T-helper 2 cell treated with Interferon-gamma antibody and Interleukin-4, amounts not matched to agents 5 μg/mL and 100 μg/mL, for 36 hours (primary cell): ENCODE measurements at regions not wholly inside any gene's neighbourhood (a gene's known extent, or its start where the extent isn't known, plus 50 kb on each side); places are given as distances from the start of the nearest gene placed in this dataset.

Source experiments
- DNase-seq: peaks from one replicate; pipeline ENCODE4 v3.0.0; 2021; ENCODE audit warnings: low spot score
- H3K27ac Mint-ChIP-seq: one replicate; pipeline ENCODE4 v1.8.0; 2021; ENCODE audit warnings: mild to moderate bottlenecking, mixed read lengths
- H3K27me3 Mint-ChIP-seq: one replicate; pipeline ENCODE4 v1.8.0; 2021; ENCODE audit warnings: low read depth, mixed read lengths
- H3K36me3 Mint-ChIP-seq: one replicate; pipeline ENCODE4 v1.8.0; 2021; ENCODE audit warnings: low read depth, mixed read lengths
- H3K4me1 Mint-ChIP-seq: one replicate; pipeline ENCODE4 v1.8.0; 2021; ENCODE audit warnings: low read depth, mixed read lengths
- H3K4me3 Mint-ChIP-seq: one replicate; pipeline ENCODE4 v1.8.0; 2022; ENCODE audit warnings: mild to moderate bottlenecking, moderate library complexity, mixed read lengths
- H3K9me3 Mint-ChIP-seq: one replicate; pipeline ENCODE4 v1.8.0; 2021; ENCODE audit warnings: mixed read lengths

DNA sequence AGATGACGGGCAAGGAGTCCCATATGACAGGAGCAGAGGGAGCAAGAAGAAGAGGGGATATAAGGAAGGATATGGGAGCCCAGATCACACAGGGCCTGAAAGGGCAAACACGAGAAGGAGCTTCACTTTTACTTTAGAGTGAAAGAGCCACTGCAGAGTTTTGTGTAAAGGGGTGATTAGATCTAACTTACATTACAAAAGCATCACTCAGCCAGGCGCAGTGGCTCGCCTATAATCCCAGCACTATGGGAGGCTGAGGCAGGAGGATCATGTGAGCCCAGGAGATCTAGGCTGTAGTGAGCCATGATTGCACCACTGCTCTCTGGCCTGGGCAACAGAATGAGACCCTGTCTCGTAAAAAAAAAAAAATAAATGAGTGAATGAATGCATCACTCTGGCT, 91.1 kb downstream of the MPP7 start:
- H3K27me3 Mint-ChIP-seq: peaks cover 7% of the 10 kb centered on the region
- no peak overlapping the region for H3K4me3 Mint-ChIP-seq
- H3K36me3 Mint-ChIP-seq: no peaks in the 10 kb centered on the region
- no peaks in the 10 kb centered on the region for H3K4me1 Mint-ChIP-seq
- no peaks in the 10 kb centered on the region for H3K9me3 Mint-ChIP-seq
- no peak for DNase-seq
- H3K27ac Mint-ChIP-seq: no peak overlapping the region

DNA sequence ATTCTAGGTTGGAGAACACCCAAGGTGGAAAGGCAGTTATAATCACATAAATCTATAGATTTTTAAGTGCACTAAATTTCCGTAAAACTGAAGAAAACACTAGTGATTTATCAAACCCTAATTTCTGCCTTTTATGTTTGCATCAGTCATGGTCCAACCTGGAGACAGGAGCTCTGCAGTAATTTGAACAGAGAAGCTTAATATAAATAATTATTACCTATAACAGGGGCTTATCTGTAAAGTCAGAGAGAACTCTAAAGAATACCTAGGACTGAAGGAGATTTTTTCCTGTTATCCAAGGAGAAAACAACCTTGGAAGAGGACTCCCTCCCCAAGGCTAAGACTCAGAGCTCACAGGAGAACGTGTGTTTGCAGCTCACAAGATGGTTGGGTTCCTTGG, 95.1 kb downstream of the MPP7 start:
- no peak overlapping the region for H3K27ac Mint-ChIP-seq
- no peaks in the 10 kb centered on the region for H3K27me3 Mint-ChIP-seq
- no peaks in the 10 kb centered on the region for H3K36me3 Mint-ChIP-seq
- no peaks in the 10 kb centered on the region for H3K4me1 Mint-ChIP-seq
- H3K9me3 Mint-ChIP-seq: no peaks in the 10 kb centered on the region
- DNase-seq: no peak
- no peak overlapping the region for H3K4me3 Mint-ChIP-seq

DNA sequence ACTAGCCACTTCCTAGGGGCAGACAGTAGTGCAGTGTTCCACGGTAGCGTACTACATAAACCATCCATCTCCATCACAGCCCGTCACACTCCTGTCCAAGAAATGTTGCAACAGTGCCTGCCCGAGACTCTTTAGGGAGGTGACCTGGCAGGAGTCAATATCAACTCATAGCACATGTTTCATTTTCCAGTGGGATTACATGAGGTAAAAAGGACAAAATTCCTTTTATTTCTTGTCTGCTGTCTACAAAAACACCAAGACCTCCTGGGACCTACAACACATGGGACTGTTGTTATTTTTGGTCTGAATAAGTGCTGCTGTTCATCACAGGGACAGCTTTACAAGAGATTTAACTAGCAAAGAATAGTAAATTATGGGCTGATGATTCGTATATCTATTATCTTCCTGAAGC, 99.9 kb downstream of the MPP7 start:
- no peaks in the 10 kb centered on the region for H3K9me3 Mint-ChIP-seq
- no peak overlapping the region for H3K27ac Mint-ChIP-seq
- no peak for DNase-seq
- no peaks in the 10 kb centered on the region for H3K4me1 Mint-ChIP-seq
- H3K4me3 Mint-ChIP-seq: no peak overlapping the region
- H3K27me3 Mint-ChIP-seq: no peaks in the 10 kb centered on the region
- no peaks in the 10 kb centered on the region for H3K36me3 Mint-ChIP-seq

DNA sequence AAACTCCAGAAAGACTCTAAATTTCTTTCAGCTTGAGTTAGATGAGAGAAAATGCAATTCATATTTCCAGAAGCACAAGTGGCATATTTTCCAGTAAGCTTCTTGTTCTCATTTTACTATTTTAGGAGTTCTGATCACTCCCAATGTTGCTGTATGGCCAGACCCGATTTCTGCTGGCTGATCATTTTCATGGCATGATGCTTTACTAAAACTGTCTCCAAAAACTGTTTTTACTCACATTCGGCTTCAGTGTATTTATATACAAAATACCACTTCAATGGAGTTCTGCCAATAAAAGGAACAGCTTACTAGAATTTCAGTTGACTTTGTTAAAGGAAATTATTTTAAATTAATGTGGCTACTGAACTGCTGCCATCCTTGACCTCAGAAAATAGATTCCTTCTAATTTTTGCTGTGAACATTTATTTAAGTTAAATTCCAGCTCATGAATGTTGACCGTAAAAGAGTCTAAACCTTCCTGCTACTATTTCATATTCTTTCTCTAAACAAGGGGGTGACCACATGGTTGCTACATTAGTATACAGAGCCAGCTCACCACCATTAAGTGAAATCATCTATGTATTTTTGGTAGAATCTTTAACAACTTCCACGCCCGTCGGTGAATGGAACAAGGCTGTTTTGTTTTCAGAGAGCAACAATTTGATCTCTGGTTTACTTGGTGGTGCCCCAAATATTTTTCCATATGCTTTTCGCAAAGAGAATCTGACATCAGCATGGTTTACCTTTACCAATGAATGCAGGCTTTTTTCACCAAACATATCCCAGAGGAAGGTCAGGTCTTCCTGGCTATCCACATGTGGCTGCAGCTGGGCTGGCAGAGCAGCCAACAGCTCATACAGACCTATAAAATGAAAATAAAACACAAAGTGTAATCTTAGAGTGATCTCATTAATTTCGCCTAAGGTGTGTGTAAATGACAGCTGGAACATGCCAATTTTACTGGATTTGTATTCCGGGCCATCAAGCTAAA, 101.2 kb downstream of the MPP7 start:
- Mint-ChIP-seq H3K9me3 (no peaks in the 10 kb centered on the region), H3K27ac (no peak overlapping the region), H3K4me1 (no peaks in the 10 kb centered on the region), H3K36me3 (no peaks in the 10 kb centered on the region), H3K4me3 (no peak overlapping the region), H3K27me3 (no peaks in the 10 kb centered on the region)
- no peak for DNase-seq

DNA sequence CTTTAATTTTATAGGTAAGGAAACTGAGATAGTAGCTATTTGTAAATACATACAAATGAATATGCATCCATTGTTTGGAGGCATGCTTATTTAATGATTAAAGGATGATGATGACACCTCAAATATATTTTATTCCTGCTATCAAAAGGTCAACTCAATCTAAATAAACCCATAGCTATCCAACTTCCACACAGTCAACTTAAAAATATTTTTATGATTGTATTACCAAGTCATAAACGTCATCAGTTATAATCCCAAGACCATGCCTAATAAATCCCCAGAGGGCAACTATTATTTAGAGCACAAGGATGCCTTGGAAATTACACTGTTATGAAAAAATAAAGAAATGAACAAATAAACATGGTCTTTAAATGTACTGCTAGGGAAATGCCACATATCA, 102.1 kb downstream of the MPP7 start:
- Mint-ChIP-seq H3K27ac (no peak overlapping the region), H3K9me3 (no peaks in the 10 kb centered on the region), H3K36me3 (no peaks in the 10 kb centered on the region), H3K4me3 (no peak overlapping the region), H3K27me3 (no peaks in the 10 kb centered on the region), H3K4me1 (no peaks in the 10 kb centered on the region)
- no peak for DNase-seq

DNA sequence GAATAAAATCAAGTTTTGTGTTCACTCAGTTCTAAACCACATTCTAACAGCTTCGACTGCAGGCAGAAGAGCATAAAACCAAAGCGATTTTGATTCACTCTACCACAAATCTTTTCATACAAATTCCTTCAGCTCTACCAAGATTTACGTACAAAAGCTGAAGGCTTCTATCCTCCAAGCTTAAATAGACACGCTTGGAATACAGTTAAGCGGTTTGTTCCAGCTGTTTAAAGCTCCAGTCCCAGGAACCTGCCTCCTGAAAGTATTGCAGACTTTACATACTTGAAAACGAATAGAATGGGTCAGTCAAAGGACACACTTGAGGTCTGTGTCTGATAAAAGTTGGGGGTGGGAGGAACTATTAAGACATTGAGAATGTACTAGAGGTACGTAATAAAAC, 102.9 kb downstream of the MPP7 start:
- Mint-ChIP-seq H3K4me1 (no peaks in the 10 kb centered on the region), H3K36me3 (no peaks in the 10 kb centered on the region), H3K27me3 (no peaks in the 10 kb centered on the region), H3K27ac (no peak overlapping the region), H3K4me3 (no peak overlapping the region), H3K9me3 (no peaks in the 10 kb centered on the region)
- no peak for DNase-seq

DNA sequence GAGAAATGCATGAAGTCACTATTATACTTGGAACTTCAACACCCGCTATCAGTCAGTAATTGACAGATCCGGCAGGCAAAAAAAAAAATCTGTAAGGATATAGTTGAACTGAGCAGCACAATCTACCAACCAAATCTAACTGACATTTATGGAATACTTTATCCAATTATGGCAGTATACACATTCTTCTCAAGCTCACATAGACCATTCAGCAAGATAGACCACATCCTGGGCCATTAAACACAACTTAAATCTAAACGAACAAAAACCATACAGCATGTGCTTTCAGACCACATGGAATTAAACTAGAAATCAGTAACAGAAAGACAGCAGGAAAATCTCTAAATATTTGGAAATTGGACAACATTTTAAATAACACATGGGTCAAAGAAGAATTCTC, 112.7 kb downstream of the MPP7 start:
- no peaks in the 10 kb centered on the region for H3K36me3 Mint-ChIP-seq
- H3K27me3 Mint-ChIP-seq: peaks cover 5% of the 10 kb centered on the region
- no peak overlapping the region for H3K4me3 Mint-ChIP-seq
- DNase-seq: no peak
- no peaks in the 10 kb centered on the region for H3K4me1 Mint-ChIP-seq
- no peaks in the 10 kb centered on the region for H3K9me3 Mint-ChIP-seq
- no peak overlapping the region for H3K27ac Mint-ChIP-seq

DNA sequence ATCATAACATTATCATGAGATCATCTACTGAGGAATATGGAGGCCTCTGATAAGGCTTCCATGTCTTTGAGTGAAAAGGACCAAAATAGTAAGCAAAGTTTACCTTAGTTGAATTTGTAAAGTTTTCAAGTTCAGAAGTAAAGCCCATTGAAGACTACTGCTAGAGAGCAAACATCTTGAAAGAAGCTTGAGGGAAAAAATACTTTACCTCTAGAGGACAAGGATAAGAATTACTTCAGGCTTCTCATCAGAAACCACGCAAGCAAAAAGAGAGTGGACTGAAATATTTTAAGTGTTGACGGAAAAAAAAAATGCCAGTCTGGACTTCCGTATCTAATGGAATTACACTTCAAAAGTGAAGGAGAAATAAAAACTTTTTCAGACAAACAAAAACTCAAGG, 114.3 kb downstream of the MPP7 start:
- no peaks in the 10 kb centered on the region for H3K4me1 Mint-ChIP-seq
- no peak overlapping the region for H3K27ac Mint-ChIP-seq
- peaks cover 5% of the 10 kb centered on the region for H3K27me3 Mint-ChIP-seq
- H3K9me3 Mint-ChIP-seq: no peaks in the 10 kb centered on the region
- DNase-seq: no peak
- no peak overlapping the region for H3K4me3 Mint-ChIP-seq
- H3K36me3 Mint-ChIP-seq: no peaks in the 10 kb centered on the region

DNA sequence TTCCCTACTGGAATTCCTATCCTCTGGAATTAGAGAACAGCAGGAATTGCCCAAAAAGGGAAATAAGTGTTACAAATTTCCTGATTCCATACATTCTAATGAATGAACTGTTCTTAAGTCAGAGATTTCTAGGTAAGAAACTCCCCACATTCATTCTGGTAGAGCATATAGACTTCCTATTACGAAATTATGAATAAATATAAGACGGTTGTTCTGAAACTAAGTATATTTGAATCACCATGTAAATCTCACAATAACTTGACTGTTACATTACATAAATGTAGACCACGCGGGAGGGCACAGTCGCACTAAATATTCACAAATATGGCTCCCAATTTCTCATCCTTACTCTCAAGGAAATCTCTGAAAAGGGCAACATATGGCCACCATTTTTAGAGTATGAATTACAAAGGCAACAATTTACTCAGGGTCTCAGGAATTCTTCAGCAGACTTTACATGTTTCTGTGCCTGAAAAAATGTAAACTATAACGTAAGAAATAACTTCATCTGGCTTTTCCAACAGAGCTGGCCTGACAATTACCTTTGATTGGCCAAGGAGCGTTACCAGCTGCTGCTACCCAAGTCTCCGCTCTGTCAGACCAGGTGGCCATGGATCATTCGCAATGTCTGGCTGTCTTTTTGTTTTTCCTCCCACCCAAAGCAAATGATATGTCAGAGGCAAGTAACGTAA, 115.8 kb downstream of the MPP7 start:
- H3K4me1 Mint-ChIP-seq: no peaks in the 10 kb centered on the region
- H3K36me3 Mint-ChIP-seq: no peaks in the 10 kb centered on the region
- no peak overlapping the region for H3K27ac Mint-ChIP-seq
- H3K9me3 Mint-ChIP-seq: no peaks in the 10 kb centered on the region
- H3K4me3 Mint-ChIP-seq: no peak overlapping the region
- peaks cover 10% of the 10 kb centered on the region for H3K27me3 Mint-ChIP-seq
- no peak for DNase-seq

DNA sequence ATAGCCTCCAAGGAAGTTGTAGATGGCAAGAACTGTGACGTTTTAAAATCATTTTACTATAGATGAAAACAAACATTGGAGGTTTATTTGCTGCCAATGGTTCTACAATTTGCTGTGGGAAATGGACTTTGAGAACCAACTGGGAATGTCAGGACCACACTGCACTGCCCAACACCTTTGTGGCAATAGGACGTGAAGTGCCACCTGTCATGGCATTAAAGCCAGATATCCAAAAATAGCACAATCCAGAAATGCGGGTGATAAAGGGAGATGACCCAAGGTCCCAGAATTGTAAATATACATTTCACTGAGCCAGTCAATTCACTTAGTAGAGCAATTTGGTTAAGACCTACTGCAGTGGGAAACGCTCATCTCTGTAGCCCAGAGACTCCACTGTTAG, 116.4 kb downstream of the MPP7 start:
- Mint-ChIP-seq H3K9me3 (no peaks in the 10 kb centered on the region), H3K36me3 (no peaks in the 10 kb centered on the region), H3K27ac (no peak overlapping the region), H3K4me1 (no peaks in the 10 kb centered on the region), H3K27me3 (peaks cover 12% of the 10 kb centered on the region), H3K4me3 (no peak overlapping the region)
- DNase-seq: no peak

DNA sequence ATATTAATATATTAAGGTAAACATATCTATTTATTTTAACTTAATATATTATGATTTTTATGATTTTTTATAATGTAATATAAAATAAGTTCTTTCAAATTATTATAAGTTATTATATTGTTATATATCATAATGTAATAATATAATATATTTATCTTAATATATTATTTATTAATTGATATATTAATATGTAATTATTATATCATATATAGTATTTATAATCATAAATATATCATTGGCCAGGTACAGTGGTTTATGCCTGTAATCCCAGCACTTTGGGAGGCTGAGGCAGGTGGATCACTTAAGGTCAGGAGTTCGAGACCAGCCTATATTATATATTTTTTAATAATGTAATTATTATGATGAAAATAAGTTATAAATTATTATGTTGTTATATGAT, 118.1 kb downstream of the MPP7 start:
- Mint-ChIP-seq H3K4me1 (peaks cover 1% of the 10 kb centered on the region), H3K4me3 (no peak overlapping the region)

DNA sequence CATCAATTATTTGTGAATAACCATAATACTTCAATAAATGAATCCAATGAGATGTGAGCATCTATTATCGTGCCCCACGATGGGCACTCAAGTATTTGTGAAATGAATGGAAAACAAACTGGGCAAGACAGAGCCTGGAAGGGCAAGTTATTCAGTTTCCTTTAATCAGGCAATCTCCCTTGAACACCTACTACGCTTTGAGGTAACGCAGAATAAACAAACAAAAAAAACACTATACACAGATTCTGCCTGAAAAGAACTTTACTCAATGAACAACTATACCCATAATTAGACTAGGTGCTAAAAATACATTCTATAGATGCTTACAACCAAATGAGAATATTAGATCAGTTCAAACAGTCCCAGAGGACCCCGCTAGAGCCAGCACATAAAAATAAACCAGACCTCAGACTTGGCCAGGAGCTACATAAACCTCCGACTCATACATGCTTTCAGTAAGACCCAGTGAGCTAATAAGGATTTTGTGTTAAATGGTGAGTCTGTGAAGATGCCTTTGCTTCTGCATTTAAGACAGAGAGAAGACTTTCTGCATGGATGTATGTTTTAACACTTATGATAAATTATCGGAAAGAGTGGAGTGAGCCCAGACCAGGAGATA, 121.3 kb downstream of the MPP7 start:
- Mint-ChIP-seq H3K27ac (no peak overlapping the region), H3K4me3 (no peak overlapping the region), H3K36me3 (no peaks in the 10 kb centered on the region), H3K9me3 (no peaks in the 10 kb centered on the region), H3K4me1 (peaks cover 14% of the 10 kb centered on the region), H3K27me3 (peaks cover 8% of the 10 kb centered on the region)
- no peak for DNase-seq

More for the DNA sequence above, 118.1 kb downstream of the MPP7 start:
- DNase-seq: no peak
- H3K27ac Mint-ChIP-seq: no peak overlapping the region
- H3K27me3 Mint-ChIP-seq: peaks cover 10% of the 10 kb centered on the region
- H3K36me3 Mint-ChIP-seq: no peaks in the 10 kb centered on the region
- no peaks in the 10 kb centered on the region for H3K9me3 Mint-ChIP-seq

DNA sequence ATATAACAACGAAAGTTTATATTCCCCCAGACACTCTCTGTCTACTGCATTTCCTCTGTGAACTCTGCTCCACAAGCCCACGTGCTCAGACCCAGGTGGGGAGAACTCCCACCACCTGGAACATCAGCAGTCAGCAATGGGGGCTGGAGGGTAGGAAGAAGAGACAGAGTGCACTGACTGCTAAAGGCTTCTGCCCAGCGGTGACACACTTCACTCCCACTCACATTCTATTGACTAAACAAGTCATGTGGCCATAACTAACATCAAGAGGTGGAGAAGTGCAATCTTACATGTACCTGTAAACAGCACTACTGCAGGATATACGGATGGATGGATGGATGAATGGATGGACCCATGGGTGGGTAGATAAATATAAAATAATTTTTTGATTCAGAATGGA, 122.2 kb downstream of the MPP7 start:
- no peaks in the 10 kb centered on the region for H3K9me3 Mint-ChIP-seq
- H3K27ac Mint-ChIP-seq: no peak overlapping the region
- H3K36me3 Mint-ChIP-seq: no peaks in the 10 kb centered on the region
- no peak for DNase-seq
- H3K4me1 Mint-ChIP-seq: peaks cover 16% of the 10 kb centered on the region
- no peak overlapping the region for H3K4me3 Mint-ChIP-seq
- H3K27me3 Mint-ChIP-seq: peaks cover 8% of the 10 kb centered on the region

DNA sequence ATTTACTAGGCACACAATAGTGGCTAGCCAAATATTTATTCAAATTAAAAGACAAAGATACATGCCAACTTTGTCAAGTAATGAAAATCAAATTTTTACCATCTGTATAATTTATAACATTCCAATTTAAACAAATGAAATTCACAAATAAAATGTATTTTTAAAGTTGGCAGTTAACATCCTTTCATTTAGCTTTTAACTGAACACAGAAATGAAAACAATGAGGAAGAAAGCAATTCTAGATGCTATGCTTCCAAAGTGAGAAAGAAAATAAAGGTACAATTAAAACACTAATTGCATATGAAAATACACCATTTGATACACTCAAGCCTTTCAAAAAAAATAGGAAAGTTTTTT, 123.1 kb downstream of the MPP7 start:
- Mint-ChIP-seq H3K4me1 (peaks cover 16% of the 10 kb centered on the region), H3K9me3 (no peaks in the 10 kb centered on the region), H3K27ac (no peak overlapping the region), H3K36me3 (no peaks in the 10 kb centered on the region), H3K27me3 (peaks cover 8% of the 10 kb centered on the region), H3K4me3 (no peak overlapping the region)
- no peak for DNase-seq
